Esophagus (tissue), 2 donors: ENCODE measurements at regions not wholly inside any gene's neighbourhood (a gene's known extent, or its start where the extent isn't known, plus 50 kb on each side); places are given as distances from the start of the nearest gene placed in this dataset.
"Not testable (repeated sequence)": the region's sequence is repeated elsewhere in the genome, so short reads cannot be mapped to it uniquely, and the experiment has no call there.

Experiments used
- H3K27ac ChIP-seq, 2 donors: one replicate each; pipeline ENCODE4 v1.5.1; 2013; ENCODE audit warnings: low read depth in 2 of 2, mild to moderate bottlenecking in 2 of 2, inconsistent platforms in 1 of 2, low read length in 1 of 2, moderate library complexity in 1 of 2
- H3K27me3 ChIP-seq, 2 donors: one replicate each; pipeline ENCODE4 v1.6.1; 2013; ENCODE audit warnings: low read length in 2 of 2, control low read depth in 1 of 2, mild to moderate bottlenecking in 1 of 2; ENCODE audit not compliant: insufficient read depth in 2 of 2, control insufficient read depth in 1 of 2
- H3K36me3 ChIP-seq, 2 donors: one replicate each; pipeline ENCODE4 v1.6.1; 2013; ENCODE audit warnings: low read length in 1 of 2; ENCODE audit not compliant: control insufficient read depth in 2 of 2, insufficient read depth in 2 of 2
- H3K4me1 ChIP-seq, 2 donors: one replicate each; pipeline ENCODE4 v1.6.1; 2013; ENCODE audit warnings: low read length in 1 of 2; ENCODE audit not compliant: control insufficient read depth in 2 of 2, insufficient read depth in 2 of 2
- H3K4me3 ChIP-seq, 2 donors: one replicate each; pipeline ENCODE4 v1.5.1; 2013; ENCODE audit warnings: low read length in 2 of 2, mild to moderate bottlenecking in 2 of 2, low read depth in 1 of 2, moderate library complexity in 1 of 2
- H3K9me3 ChIP-seq, 2 donors: one replicate each; pipeline ENCODE4 v1.6.1; 2013; ENCODE audit warnings: mild to moderate bottlenecking in 2 of 2, low read depth in 1 of 2, low read length in 1 of 2, moderate library complexity in 1 of 2; ENCODE audit not compliant: control insufficient read depth in 2 of 2, insufficient read depth in 1 of 2
- WGBS, 2 donors: extraction: QIAGEN DNeasy Blood & Tissue Kit; methylation state at CpG; one replicate each; pipeline ENCODE4 v1.1.7; 2013; 5-methylcytosine and 5-hydroxymethylcytosine counted together
- donor health status: healthy with polysubstance abuse.
- donor health status: Bipolar disorder and iron deficiency.

DNA sequence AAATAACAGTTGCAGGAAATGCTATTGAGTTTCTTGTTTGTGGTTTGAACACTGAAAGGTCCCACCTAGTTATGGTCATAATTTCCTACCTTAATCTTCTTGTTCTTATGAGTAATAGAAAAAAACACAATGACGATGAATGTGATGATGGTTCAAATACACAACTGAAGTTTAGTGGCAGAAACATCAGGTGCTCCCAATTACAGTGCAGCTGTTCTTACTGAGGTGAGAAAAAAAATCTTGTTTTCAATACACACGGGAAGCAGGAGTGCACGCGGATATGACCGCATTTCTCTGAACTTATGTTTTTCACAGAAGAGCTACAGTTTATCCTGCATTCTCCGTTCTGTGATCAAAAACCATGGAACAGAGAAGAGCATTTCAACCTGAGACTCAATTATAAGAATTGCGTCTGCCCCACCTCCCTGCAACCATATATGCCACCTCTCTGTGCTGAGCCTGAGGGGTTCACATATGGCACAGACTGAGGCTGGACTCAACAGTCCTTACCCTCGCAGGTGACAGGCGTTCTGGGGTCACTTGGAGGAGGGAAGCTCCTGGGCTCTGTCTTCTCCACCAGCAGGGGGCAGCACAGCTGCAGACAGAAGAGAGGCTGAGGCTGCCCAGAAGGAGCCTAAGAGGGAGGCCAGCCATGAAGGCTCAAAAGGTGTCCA, 99.7 kb upstream of the IGLL5 start:
- WGBS, 2 donors: 58 to 62% methylated on average over 9 of the region's 9 CpGs
- Histone ChIP-seq H3K27ac (no peak overlapping the region), H3K9me3 (no peaks in the 10 kb centered on the region), H3K27me3 (no peaks in the 10 kb centered on the region), H3K4me3 (no peak overlapping the region), H3K36me3 (no peaks in the 10 kb centered on the region), H3K4me1 (no peaks in the 10 kb centered on the region)

DNA sequence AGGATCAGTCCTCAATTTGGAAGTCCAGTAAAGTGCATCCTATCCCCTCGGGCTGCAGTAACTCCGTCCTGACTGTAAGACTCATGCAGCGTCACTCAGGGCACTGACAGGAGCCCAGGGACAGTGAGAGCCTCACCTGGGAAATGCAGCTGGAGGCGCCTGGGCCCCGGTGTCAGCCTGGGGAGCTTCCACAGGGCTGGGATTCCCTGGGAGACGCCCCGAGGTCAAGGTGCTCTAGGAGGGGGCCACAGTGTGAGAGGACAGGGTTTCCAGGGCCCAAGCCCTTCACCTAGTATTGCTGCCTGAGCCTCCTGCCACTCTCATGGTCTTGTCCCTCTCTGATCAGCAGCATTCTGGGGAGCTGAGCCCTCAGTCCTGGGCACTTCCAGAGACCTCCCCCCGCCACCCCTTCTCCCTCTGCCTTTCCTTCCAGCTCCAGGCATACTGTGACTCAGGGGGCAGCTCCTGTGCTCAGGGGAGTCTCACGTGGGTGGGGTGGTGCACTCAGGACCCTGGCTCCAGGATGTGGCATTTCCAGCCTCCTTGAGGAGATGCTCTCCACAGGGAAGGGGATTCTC, 99.1 kb upstream of the IGLL5 start:
- H3K36me3 ChIP-seq: no peaks in the 10 kb centered on the region
- no peaks in the 10 kb centered on the region for H3K9me3 ChIP-seq
- no peak overlapping the region for H3K4me3 ChIP-seq
- WGBS, 2 donors: 61 to 72% methylated on average over 9 of the region's 9 CpGs
- no peak overlapping the region for H3K27ac ChIP-seq
- no peaks in the 10 kb centered on the region for H3K27me3 ChIP-seq
- H3K4me1 ChIP-seq: no peaks in the 10 kb centered on the region

DNA sequence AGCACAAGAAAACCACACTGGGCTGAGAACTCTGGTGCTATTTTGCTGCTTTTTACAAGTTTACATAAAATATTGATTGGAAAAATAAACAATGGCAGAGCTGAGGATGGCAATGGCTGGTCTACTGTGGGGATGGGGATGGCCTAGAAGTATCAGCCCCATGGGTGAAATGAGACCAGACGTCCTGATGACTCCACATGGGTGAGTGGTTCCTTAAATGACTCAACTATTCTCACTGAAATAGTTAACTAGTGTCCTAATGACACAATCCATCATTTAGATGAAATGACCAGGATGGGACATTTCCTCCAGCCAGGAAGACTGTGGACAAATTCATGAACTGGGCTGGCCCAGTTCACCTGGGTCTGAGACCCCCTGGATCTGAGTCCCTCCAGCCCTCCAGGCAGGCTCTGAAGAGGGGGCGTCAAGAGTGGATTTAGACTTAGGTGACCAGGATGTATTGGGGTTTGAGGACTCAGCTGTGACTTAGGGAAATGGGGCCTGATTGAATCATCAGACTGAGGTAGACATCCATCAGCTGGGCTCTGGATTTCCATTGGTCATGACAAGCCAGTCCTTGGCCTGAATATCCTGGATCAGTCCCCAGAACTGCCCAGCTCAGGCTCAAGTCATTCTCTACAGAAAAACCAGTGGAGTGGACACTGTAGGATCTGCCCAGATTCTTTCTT, 98.2 kb upstream of the IGLL5 start:
- Histone ChIP-seq H3K4me1 (no peaks in the 10 kb centered on the region), H3K27me3 (no peaks in the 10 kb centered on the region), H3K27ac (no peak overlapping the region), H3K9me3 (no peaks in the 10 kb centered on the region), H3K36me3 (no peaks in the 10 kb centered on the region), H3K4me3 (no peak overlapping the region)
- WGBS, 2 donors: 64 to 76% methylated on average over 2 of the region's 2 CpGs

DNA sequence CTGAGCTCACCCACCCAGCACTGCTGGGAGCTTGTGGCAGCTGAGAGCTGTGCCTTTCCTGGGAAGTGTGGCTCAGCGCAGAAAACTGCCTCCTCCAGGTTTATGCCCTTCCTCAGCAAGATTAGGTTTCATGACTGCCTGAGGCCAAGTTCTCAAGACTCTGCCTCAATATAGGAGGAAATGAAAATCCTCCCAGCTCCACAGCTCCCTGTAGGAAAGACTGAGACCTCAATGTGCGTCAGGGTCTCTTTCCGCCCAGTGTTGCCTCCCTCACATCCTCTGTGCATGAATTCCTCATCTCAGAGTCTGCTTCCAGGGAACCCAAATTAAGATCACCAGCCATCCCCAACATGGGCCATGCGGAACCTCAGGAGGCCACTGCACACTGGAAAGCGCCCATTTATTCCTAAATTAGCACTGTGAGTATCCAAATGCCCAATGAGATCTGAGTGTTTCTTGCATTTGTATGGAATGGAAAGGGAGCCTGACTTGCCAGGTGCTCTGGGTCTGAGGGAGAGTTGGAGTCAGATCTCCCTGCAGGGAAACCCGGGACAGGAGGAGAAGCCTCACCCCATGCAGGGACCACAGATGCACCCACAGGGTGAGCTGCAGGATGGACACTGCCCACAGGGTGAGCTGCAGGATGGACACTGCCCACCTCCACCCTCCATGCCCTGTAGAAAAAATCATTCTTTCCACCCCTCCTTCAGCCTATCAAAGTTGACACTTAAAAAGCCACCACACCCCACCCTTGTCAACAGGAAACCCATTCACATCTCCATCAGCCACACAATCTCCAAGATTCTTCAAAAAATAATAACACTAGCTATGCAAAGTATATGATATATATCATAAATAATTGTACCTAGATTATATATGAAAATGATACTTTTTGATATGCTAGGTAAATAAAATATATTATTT, 97.4 kb upstream of the IGLL5 start:
- H3K27ac ChIP-seq: no peak overlapping the region
- WGBS, 2 donors: 88 to 89% methylated on average over 6 of the region's 6 CpGs
- no peaks in the 10 kb centered on the region for H3K36me3 ChIP-seq
- no peaks in the 10 kb centered on the region for H3K27me3 ChIP-seq
- no peaks in the 10 kb centered on the region for H3K9me3 ChIP-seq
- no peak overlapping the region for H3K4me3 ChIP-seq
- no peaks in the 10 kb centered on the region for H3K4me1 ChIP-seq

DNA sequence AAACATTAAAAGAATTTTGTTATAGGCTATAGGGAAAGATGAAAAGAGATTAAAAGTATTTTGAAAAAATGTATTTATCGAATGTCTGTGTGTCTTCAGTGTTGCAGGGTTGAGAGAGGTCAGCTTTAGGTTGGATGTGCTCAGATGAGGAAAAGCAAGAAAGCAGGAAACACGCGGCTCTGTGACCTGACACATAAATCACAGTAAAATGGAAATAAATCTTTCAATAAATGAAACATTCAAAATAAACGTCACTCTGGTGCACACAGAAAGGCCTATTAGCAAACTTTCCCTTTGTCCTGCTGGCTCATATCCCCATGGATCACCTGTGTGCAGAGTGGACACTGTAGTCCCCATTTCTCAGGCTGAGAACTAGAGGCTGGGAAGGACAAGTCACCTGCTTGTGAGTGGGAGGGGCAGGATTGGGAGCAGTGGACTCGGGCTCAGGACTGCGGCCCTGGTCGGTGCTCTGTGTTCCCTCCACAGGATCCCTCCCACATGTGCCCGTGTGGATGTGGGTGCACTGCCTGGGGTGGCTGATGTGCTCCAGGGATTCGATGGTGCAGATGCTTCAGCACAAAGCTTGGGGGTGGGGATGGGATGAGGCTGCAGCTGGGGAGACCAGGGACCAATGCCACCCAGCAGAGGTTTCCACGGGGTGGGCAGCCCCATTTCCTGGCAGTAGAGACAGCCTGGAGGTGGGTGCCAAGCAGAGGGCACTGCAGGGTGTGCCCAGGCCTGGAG, 96.0 kb upstream of the IGLL5 start:
- WGBS, 2 donors: 56 to 61% methylated on average over 10 of the region's 10 CpGs
- H3K27me3 ChIP-seq: peaks cover 0 to 2% of the 10 kb centered on the region in 2 donors
- H3K4me3 ChIP-seq: no peak overlapping the region
- H3K4me1 ChIP-seq: no peaks in the 10 kb centered on the region
- H3K36me3 ChIP-seq: no peaks in the 10 kb centered on the region
- no peak overlapping the region for H3K27ac ChIP-seq
- H3K9me3 ChIP-seq: no peaks in the 10 kb centered on the region

DNA sequence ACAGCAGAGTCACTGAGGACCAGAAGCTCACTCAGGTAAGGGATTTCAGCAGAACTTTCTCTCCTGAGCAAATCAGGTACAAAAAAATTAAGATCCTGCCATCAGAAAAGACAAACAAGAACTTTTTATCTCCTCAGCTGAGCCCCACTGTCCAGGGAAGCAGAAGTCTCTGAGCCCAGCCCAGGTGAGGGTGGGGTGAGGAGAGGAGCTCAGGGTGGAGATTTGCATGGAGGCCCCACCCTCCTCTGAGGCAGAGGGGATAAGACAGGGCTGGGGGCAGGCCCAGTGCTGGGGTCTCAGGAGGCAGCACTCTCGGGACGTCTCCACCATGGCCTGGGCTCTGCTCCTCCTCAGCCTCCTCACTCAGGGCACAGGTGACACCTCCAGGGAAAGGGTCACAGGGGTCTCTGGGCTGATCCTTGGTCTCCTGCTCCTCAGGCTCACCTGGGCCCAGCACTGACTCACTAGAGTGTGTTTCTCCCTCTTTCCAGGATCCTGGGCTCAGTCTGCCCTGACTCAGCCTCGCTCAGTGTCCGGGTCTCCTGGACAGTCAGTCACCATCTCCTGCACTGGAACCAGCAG, 95.3 kb upstream of the IGLL5 start:
- H3K27me3 ChIP-seq, H3K9me3 ChIP-seq, H3K27ac ChIP-seq, H3K4me1 ChIP-seq, H3K36me3 ChIP-seq, H3K4me3 ChIP-seq: not testable (repeated sequence)
- WGBS, 2 donors: 76 to 88% methylated on average over 4 of the region's 4 CpGs

DNA sequence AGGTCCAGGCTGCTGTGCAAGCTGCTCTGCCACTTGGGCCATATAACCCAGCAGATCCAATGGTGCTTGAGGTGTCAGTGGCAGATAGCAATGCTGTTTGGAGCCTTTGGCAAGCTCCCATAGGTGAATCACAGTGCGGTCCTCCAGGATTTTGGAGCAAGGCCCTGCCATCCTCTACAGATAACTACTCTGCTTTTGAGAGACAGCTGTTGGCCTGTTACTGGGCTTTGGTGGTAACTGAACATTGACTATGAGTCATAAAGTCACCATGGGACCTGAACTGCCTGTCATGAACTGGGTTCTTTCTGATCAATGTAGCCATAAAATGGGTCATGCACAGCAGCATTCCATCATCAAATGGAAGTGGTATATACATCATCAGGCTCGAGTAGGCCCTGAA, 92.0 kb upstream of the IGLL5 start:
- not testable (repeated sequence) for H3K27me3 ChIP-seq, H3K4me1 ChIP-seq, H3K9me3 ChIP-seq, H3K4me3 ChIP-seq, H3K36me3 ChIP-seq, H3K27ac ChIP-seq
- 83 to 84% methylated on average over 2 of the region's 2 CpGs for WGBS, 2 donors

DNA sequence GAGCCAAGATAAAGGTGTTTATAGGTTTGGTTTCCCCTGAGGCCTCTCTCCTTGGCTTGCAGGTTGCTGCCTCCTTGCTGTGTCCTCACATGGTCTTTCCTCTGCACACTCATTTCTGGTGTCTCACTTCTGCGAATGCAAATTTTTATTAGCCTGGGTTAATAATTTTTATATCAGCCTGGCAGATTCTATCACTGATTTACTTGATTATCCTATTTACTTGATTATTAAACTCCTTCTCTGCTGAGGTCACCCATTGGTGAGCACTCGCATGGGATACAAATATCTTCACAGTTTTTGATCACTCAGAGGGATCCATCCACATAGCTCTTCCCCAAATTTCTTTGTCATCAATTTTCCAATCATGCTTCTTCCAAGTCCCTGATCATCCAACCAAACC, 90.9 kb upstream of the IGLL5 start:
- Histone ChIP-seq H3K4me1 (no peaks in the 10 kb centered on the region), H3K27me3 (peaks cover 0 to 2% of the 10 kb centered on the region in 2 donors), H3K9me3 (no peaks in the 10 kb centered on the region), H3K36me3 (no peaks in the 10 kb centered on the region), H3K27ac (no peak overlapping the region), H3K4me3 (no peak overlapping the region)
- 72 to 79% methylated on average over 2 of the region's 2 CpGs for WGBS, 2 donors

DNA sequence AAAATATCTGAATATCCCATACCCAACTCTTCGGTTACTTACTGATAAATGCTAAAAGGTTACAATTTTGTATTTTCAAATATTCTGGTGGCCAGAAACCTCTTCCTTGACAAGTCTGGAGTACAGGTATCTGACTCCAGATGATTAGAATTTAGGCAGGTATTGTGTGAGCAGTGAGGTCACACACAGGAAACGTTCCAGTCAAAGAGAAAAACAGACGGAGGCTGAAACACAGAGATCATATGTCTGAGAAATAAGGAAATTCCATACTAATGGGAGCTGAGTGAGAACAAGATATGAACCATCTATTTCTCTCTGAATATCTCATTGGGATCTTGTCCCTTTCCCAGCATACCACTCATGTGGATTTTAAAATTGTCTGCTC, 89.4 kb upstream of the IGLL5 start:
- no peaks in the 10 kb centered on the region for H3K36me3 ChIP-seq
- H3K9me3 ChIP-seq: no peaks in the 10 kb centered on the region
- H3K27ac ChIP-seq: no peak overlapping the region
- peaks cover 0 to 5% of the 10 kb centered on the region in 2 donors for H3K27me3 ChIP-seq
- H3K4me3 ChIP-seq: no peak overlapping the region
- 52 to 58% methylated on average over 3 of the region's 3 CpGs for WGBS, 2 donors
- H3K4me1 ChIP-seq: no peaks in the 10 kb centered on the region
